Activated T-helper 2 cell treated with anti-CD3 and anti-CD28 coated beads, Interferon-gamma antibody, Interleukin-2, Interleukin-4, amounts not matched to agents 10 μg/mL and 5 μg/mL and 100 μg/mL, durations not matched to agents 14 hours and 24 hours and 36 hours (primary cell): ENCODE measurements at regions not wholly inside any gene's neighbourhood (a gene's known extent, or its start where the extent isn't known, plus 50 kb on each side); places are given as distances from the start of the nearest gene placed in this dataset.
"Not testable (repeated sequence)": the region's sequence is repeated elsewhere in the genome, so short reads cannot be mapped to it uniquely, and the experiment has no call there.

Experiments
- DNase-seq: peaks from one replicate; pipeline ENCODE4 v3.0.0; 2021; ENCODE audit warnings: low spot score
- H3K27ac Mint-ChIP-seq: one replicate; pipeline ENCODE4 v1.8.0; 2021; ENCODE audit warnings: mixed read lengths
- H3K27me3 Mint-ChIP-seq: one replicate; pipeline ENCODE4 v1.8.0; 2021; ENCODE audit warnings: low read depth, mixed read lengths
- H3K36me3 Mint-ChIP-seq: one replicate; pipeline ENCODE4 v1.8.0; 2021; ENCODE audit warnings: low read depth, mixed read lengths
- H3K4me1 Mint-ChIP-seq: one replicate; pipeline ENCODE4 v1.8.0; 2021; ENCODE audit warnings: low read depth, mixed read lengths
- H3K4me3 Mint-ChIP-seq: one replicate; pipeline ENCODE4 v1.8.0; 2021; ENCODE audit warnings: low read depth, mild to moderate bottlenecking, moderate library complexity, mixed read lengths
- H3K9me3 Mint-ChIP-seq: one replicate; pipeline ENCODE4 v1.8.0; 2021; ENCODE audit warnings: mixed read lengths
- intact Hi-C: fragments of 100-400 bp; cut with micrococcal nuclease; formaldehyde crosslinking; loops from one replicate; pipeline ENCODE4 v1.15.1; 2023

GRCh38 chr6:100078509-100078908 lies 84.5 kb upstream of the MCHR2 start:
- H3K4me3 Mint-ChIP-seq = no peak overlapping the region
- H3K9me3 Mint-ChIP-seq = no peaks in the 10 kb centered on the region
- no peaks in the 10 kb centered on the region for H3K36me3 Mint-ChIP-seq
- DNase-seq = no peak
- no peak overlapping the region for H3K27ac Mint-ChIP-seq
- no peaks in the 10 kb centered on the region for H3K4me1 Mint-ChIP-seq
- peaks cover 13% of the 10 kb centered on the region for H3K27me3 Mint-ChIP-seq
- intact Hi-C loops = no loop called here

GRCh38 chr6:100065348-100065747 lies 71.3 kb upstream of the MCHR2 start:
- Mint-ChIP-seq H3K27ac (no peak overlapping the region), H3K4me3 (no peak overlapping the region), H3K9me3 (peaks cover 7% of the 10 kb centered on the region), H3K27me3 (no peaks in the 10 kb centered on the region), H3K4me1 (no peaks in the 10 kb centered on the region), H3K36me3 (no peaks in the 10 kb centered on the region)
- no peak for DNase-seq
- intact Hi-C loops = no loop called here

DNA sequence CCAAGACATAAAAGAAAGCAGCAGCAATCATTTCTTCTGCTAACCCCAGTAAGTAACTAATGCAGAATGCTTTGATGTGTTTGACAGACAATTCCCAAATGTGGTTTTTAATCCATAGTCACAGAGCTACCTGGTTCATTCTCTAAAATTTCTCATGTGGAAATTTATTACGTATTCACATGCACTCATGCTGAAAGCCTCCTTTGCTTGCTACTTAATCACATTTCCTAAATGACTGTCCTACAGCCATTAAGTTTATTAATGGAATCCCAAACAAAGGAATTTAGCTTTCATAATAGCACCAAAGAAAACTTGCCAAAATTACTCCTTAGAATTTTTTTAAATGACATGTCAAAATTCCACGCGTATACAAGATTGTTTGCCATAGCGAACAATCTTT lies 68.6 kb upstream of the MCHR2 start:
- Mint-ChIP-seq H3K4me3 (no peak overlapping the region), H3K27me3 (no peaks in the 10 kb centered on the region), H3K4me1 (no peaks in the 10 kb centered on the region), H3K36me3 (no peaks in the 10 kb centered on the region), H3K9me3 (no peaks in the 10 kb centered on the region), H3K27ac (no peak overlapping the region)
- intact Hi-C loops = no loop called here
- DNase-seq = no peak

- intact Hi-C loops = no loop called here
- no peaks in the 10 kb centered on the region for H3K27me3 Mint-ChIP-seq
- no peaks in the 10 kb centered on the region for H3K9me3 Mint-ChIP-seq
- H3K4me1 Mint-ChIP-seq = no peaks in the 10 kb centered on the region
- no peaks in the 10 kb centered on the region for H3K36me3 Mint-ChIP-seq
- no peak overlapping the region for H3K4me3 Mint-ChIP-seq
- no peak overlapping the region for H3K27ac Mint-ChIP-seq
- no peak for DNase-seq
Observed at GRCh38 chr6:100057941-100058340, 63.9 kb upstream of the MCHR2 start.

DNA sequence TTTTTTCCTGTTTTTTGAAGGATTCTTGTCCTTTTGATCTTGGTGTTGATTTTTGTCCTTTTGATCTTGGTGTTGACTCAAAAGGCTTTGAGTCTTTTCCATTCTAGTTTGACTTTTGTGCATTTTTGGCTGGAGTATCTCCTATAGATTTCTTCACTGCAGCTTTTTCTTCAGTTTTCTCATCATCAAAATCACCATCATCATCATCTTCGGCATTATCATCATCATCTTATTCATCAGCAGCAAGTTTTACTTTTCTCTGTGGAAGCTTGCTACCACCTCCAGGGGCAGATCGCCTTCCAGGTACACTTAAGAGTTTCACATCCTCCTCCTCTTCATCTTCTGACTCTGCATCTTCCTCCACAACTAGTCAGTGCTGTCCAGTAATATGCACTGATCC lies 56.5 kb upstream of the MCHR2 start:
- no peaks in the 10 kb centered on the region for H3K27me3 Mint-ChIP-seq
- H3K4me1 Mint-ChIP-seq = no peaks in the 10 kb centered on the region
- no peak overlapping the region for H3K27ac Mint-ChIP-seq
- no peak overlapping the region for H3K4me3 Mint-ChIP-seq
- H3K36me3 Mint-ChIP-seq = no peaks in the 10 kb centered on the region
- intact Hi-C loops = no loop called here
- H3K9me3 Mint-ChIP-seq = no peaks in the 10 kb centered on the region
- no peak for DNase-seq

DNA sequence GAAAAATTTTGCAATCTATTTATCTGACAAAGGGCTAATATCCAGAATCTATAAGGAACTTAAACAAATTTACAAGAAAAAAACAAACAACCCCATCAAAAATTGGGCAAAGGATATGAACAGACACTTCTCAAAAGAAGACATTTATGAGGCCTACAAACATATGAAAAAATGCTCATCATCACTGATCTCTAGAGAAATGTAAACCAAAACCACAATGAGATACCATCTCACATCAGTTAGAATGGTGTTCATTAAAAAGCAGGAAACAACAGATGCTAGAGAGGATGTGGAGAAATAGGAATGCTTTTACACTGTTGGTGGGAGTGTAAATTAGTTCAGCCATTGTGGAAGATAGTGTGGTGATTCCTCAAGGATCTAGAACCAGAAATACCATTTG lies 49.9 kb upstream of the MCHR2 start:
- DNase-seq, H3K4me3 Mint-ChIP-seq, H3K4me1 Mint-ChIP-seq, intact Hi-C loops, H3K27ac Mint-ChIP-seq, H3K36me3 Mint-ChIP-seq, H3K27me3 Mint-ChIP-seq: not testable (repeated sequence)
- H3K9me3 Mint-ChIP-seq = peaks cover 18% of the 10 kb centered on the region
